NCI-H2107 treated with DMSO at 0.1 percent for 48 hours (cell line): ENCODE measurements at regions not wholly inside any gene's neighbourhood (a gene's known extent, or its start where the extent isn't known, plus 50 kb on each side); places are given as distances from the start of the nearest gene placed in this dataset.
"Not testable (repeated sequence)": the region's sequence is repeated elsewhere in the genome, so short reads cannot be mapped to it uniquely, and the experiment has no call there.

Experiments
- DNase-seq: peaks from one replicate; lab custom pipeline; 2025; ENCODE audit not compliant: unreplicated experiment; lab: John Stamatoyannopoulos, UW

DNA sequence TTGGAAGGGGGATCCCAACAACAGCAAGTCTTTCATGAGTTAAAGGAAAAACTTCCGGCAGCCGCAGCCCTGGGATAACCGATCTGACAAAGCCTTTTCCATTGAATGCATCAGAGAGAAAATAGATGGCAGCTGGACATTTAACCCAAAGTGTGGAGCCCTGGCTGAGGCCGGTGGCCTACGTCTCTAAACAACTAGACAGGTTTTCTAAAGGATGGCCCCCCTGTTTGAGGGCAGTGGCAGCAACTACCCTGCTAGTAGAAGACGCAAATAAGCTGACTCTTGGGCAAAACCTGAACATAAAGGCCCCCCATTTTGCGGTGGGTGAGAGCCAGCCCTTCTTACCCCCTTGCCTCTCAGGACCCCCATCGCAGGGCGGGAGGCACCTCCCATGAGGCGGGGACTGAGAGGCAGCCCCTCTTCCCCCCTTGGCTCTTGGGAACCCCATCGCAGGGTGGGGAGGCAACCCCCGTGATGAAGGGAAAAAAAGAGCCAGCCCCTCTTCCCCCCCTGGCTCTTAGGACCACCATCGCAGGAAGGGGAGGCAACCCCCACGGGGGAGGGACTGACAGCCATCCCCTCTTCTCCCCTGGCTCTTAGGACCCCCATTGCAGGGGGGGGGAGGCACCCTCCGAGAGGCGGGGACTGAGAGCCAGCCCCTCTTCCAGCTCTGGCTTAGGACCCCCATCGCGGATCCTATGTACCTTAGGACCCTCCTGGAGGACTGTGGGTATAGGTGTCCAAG lies 2422.9 kb upstream of the PCDH20 start:
- no peak for DNase-seq

DNA sequence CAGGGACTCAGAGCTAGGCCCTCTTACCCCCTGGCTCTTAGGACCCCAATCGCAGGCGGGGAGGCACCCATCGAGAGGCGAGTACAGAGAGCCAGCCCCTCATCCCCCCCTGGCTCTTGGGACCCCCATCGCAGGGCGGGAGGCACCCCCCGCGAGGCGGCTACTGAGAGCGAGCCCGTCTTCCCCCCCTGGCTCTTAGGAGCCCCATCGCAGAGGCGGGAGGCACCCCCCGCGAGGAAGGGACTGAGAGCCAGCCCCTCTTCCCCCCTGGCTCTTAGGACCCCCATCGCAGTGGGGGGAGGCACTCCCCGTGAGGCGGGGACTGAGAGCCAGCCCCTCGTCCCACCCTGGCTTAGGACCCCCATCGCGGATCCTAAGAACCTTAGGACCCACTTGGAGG lies 2422.1 kb upstream of the PCDH20 start:
- DNase-seq = not testable (repeated sequence)

DNA sequence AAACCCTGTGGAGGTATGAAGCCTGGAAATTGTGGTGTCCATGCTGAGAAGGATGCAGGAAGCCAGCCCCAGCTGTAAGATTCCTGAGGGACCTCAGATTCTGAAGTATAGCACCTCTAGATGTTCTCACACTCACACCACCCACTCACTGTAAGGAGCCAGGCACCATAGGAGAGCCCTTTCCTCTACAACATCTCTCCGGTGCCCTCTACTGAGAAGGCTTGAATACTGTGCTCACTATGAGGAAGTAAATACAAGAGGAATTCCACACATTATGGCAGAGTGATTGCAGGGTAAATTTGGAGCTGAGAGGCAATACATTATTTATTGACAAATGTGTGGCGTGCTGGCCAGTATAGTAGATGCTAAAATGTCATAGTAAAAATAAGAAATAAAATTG lies 2414.0 kb upstream of the PCDH20 start:
- DNase-seq = not testable (repeated sequence)

GRCh38 chr13:63821785-63822184 lies 2406.1 kb upstream of the PCDH20 start:
- not testable (repeated sequence) for DNase-seq

DNA sequence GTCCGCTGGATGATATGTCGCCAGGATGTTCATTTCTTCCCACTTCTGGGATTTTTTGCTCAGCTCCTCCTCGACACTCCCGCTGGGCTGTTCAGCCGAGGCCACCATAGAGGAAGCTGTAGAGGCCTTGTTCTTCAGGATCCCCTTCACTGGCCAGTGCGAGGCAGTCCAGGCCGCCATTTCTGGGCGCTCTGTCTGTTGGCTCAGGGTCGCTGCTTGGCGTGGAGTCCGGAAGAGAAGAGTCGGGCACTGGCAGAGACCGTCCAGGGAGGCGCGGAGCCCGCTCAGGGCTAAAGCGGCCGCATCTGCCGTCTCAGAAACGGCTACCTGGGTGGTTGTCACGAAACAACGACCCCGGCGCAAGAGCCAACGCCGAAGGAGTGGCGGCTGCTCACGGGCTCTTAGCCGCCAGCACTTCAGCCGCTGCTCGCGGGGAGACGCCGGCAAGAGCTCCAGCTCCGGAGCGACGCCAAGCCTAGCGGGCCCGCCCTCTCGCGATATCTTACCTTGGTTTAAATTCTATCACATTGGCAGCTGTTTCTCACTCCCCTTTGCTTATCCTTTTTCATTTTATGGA lies 2395.9 kb upstream of the PCDH20 start:
- DNase-seq = not testable (repeated sequence)

GRCh38 chr13:63791134-63791533 lies 2375.5 kb upstream of the PCDH20 start:
- not testable (repeated sequence) for DNase-seq

DNA sequence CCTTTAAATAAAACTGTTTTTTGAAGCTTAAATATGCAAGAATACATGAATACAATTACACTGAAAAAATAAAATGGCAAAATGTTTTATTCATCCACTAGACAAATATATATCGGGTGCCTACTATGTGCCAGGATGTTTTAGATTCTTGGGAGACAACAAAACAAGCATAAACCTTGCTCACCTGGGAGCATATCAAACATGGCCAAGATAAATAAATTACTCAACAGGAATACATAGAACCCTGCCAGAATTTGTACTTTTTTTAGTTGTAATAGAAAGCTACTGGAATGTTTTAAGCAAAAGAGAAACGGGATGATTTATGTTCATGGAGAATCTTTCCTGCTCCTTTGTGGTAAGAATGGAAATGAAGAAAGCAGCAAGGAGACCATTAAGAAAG lies 2358.5 kb upstream of the PCDH20 start:
- no peak for DNase-seq

- DNase-seq = no peak
Observed at GRCh38 chr13:63773476-63773875, 2357.8 kb upstream of the PCDH20 start.

DNA sequence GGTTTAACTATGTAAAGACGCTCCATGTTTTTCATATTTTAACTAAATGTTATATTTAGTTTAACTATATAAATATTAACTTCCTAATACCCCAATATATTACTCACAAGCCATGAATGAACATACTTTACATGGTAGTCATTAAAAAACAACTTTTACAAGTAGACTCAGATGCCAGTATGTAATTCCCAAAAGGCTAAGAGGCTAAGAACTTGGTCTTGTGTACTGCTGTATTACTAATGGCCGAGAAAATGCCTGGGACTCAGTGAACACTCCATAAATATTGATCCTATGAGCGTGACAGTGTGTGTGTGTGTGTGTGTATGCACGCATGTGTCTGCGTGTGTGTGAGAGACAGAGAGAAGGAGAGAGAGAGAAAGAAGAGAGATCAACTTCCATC lies 2342.0 kb upstream of the PCDH20 start:
- not testable (repeated sequence) for DNase-seq

- DNase-seq = not testable (repeated sequence)
Observed at GRCh38 chr13:63749857-63750256, 2334.2 kb upstream of the PCDH20 start.

GRCh38 chr13:63741814-63742101 lies 2326.1 kb upstream of the PCDH20 start:
- DNase-seq = not testable (repeated sequence)

GRCh38 chr13:63741029-63741813 lies 2325.6 kb upstream of the PCDH20 start:
- no peak for DNase-seq

DNA sequence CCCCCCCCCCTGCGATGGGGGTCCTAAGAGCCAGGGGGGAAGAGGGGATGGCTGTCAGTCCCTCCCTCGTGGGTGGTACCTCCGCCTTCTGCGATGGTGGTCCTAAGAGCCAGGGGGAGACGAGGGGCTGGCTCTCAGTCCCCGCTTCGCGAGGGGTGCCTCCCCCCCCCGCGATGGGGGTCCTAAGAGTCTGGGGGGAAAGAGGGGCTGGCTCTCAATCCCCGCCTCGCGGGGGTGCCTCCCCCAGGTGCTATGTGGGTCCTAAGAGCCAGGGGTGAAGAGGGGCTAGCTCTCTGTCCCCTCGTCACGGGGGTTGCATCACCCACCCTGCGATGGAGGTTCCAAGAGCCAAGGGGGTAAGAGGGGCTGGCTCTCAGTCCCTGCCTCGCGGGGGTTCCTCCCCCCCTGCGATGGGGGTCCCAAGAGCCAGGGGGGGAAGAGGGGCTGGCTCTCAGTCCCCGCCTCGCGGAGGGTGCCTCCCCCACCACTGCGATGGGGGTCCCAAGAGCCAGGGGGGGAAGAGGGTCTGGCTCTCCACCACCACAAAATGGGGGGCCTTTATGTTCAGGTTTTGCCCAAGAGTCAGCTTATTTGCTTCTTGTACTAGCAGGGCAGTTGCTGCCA lies 2323.6 kb upstream of the PCDH20 start:
- not testable (repeated sequence) for DNase-seq

DNA sequence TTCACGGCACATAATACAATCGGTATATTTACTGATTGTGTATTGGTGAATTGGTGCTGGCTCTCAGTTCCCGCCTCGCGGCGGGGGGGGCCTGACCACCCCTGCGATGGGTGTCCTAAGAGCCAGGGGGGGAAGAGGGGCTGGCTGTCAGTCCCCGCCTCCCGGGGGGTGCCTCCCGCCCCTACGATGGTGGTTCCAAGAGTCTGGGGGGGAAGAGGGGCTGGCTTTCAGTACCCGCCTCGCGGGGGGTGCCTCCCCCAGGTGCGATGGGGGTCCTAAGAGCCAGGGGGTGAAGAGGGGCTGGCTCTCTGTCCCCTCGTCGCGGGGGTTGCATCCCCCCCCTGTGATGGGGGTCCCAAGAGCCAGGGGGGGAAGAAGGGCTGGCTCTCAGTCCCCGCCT lies 2321.8 kb upstream of the PCDH20 start:
- no peak for DNase-seq

DNA sequence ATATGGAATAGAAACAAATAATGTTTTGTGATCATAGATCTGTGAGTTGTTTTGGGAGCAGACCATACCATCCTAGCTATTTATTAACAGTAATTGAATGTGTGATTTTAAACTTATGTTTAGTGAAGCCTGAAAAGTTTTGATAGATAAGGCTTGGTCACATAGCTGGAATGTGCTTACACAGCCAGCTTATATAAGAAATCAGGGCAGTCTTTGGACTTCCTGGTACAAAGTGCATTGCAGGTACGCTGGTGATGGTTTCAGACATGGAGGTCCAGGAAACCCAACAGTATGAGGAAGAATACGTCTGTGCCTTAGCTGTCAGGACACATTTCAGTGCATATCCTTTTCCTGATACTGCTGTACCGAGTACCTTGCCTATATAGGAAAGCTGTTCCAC lies 2316.2 kb upstream of the PCDH20 start:
- DNase-seq = no peak

GRCh38 chr13:63712159-63712558 lies 2296.5 kb upstream of the PCDH20 start:
- not testable (repeated sequence) for DNase-seq

DNA sequence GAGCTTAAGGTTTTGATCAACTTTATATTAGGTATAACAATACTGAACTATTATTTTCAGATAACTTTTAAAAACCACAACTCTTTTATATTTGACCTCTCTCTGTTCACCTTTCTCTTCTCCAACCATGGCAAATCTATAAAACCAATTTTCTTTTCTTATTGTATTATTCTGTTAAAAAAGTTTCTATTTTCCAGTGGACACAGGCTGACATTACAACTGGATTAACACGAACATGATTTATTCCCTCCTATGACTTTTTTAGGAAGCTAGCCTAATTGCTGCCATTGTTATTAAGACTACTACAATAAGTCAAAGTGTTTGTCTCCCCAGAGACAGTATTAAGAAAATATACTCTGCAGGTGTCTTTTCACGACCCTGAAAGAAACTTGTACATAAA lies 2291.1 kb upstream of the PCDH20 start:
- DNase-seq = no peak

DNA sequence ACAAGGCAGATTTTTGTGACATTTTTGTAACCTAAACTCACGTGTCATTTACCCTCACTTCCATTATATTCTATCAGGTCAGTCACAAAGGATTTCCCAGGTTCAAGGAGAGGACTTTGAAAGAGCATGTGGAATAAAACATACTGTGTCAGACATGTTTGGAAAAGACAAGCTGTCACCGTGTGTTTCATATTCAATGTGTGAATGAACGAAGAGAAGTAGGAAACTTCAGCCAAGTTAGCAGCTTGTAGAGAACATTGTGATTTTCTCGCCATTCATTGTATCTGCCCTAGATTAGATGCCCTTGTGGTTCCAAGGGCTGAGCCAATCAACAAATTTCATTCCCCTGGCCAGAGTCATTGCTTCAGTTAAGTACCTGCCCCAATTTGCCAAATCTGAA lies 2288.9 kb upstream of the PCDH20 start:
- no peak for DNase-seq

- DNase-seq = no peak
Observed at GRCh38 chr13:63700350-63700749, 2284.7 kb upstream of the PCDH20 start.

- no peak for DNase-seq
Observed at GRCh38 chr13:63699948-63700347, 2284.3 kb upstream of the PCDH20 start.

GRCh38 chr13:63696055-63696454 lies 2280.4 kb upstream of the PCDH20 start:
- no peak for DNase-seq

- no peak for DNase-seq
Observed at GRCh38 chr13:63693696-63694095, 2278.0 kb upstream of the PCDH20 start.
